Gastroesophageal sphincter (tissue), 4 donors: ENCODE measurements at regions not wholly inside any gene's neighbourhood (a gene's known extent, or its start where the extent isn't known, plus 50 kb on each side); places are given as distances from the start of the nearest gene placed in this dataset.

Experiments
- ATAC-seq: fragments of 150-250 bp; one replicate; pipeline ENCODE4 v1.9.1; 2016; ENCODE audit warnings: mild to moderate bottlenecking, moderate library complexity
- H3K27ac ChIP-seq, 4 donors: fragments of 200-600 bp; sonication (generic) in 3 of 4; 1 replicate in 3 of 4; 2 replicates in 1 of 4; pipeline ENCODE4 v1.5.1; 2016 to 2019
- H3K27me3 ChIP-seq: fragments of 200-600 bp; sonication (generic); one replicate; pipeline ENCODE4 v1.5.1; 2019
- H3K36me3 ChIP-seq, 2 donors: fragments of 200-600 bp; sonication (generic); one replicate each; pipeline ENCODE4 v1.5.1; 2019; ENCODE audit warnings: control low read depth in 1 of 2
- H3K4me1 ChIP-seq, 3 donors: fragments of 200-600 bp; sonication (generic); 1 replicate in 2 of 3; 2 replicates in 1 of 3; pipeline ENCODE4 v1.5.1; 2016 to 2019; ENCODE audit warnings: control low read depth in 2 of 3
- H3K4me3 ChIP-seq, 2 donors: fragments of 200-600 bp; sonication (generic); one replicate each; pipeline ENCODE4 v1.5.1; 2019; ENCODE audit warnings: mild to moderate bottlenecking in 1 of 2, moderate library complexity in 1 of 2
- H3K9me3 ChIP-seq, 3 donors: fragments of 200-600 bp; sonication (generic); one replicate each; pipeline ENCODE4 v1.5.1; 2017 to 2019; ENCODE audit warnings: control low read depth in 2 of 3
- EP300 ChIP-seq: sonication (generic); formaldehyde crosslinking; IDR thresholded peaks from one replicate; pipeline ENCODE4 v1.6.1; 2017; ENCODE audit warnings: antibody characterized with exemption, mild to moderate bottlenecking
- POLR2A ChIP-seq, 2 donors: fragments of 450-650 bp; IDR thresholded peaks; one replicate each; pipeline ENCODE4 v1.6.1; 2017; ENCODE audit warnings: antibody characterized with exemption in 2 of 2, mild to moderate bottlenecking in 2 of 2, moderate library complexity in 1 of 2
- POLR2AphosphoS5 ChIP-seq: sonication (generic); formaldehyde crosslinking; IDR thresholded peaks from one replicate; pipeline ENCODE4 v1.6.1; 2017; ENCODE audit warnings: antibody characterized with exemption
- WGBS, 2 donors: methylation state at CpG; one replicate each; pipeline ENCODE4 v1.1.5; 2018; ENCODE audit warnings: low coverage in 1 of 2; 5-methylcytosine and 5-hydroxymethylcytosine counted together
- TF ChIP-seq, protein P1 (sequence below), 4 experiments: fragments of 200-600 bp in 2 of 4; fragments of 450-650 bp in 2 of 4; sonication (generic) in 1 of 4; IDR thresholded peaks; one replicate each; pipeline ENCODE4 v1.5.1; 2017 to 2019; ENCODE audit warnings: antibody characterized with exemption in 4 of 4, mild to moderate bottlenecking in 2 of 4, moderate library complexity in 2 of 4

DNA sequence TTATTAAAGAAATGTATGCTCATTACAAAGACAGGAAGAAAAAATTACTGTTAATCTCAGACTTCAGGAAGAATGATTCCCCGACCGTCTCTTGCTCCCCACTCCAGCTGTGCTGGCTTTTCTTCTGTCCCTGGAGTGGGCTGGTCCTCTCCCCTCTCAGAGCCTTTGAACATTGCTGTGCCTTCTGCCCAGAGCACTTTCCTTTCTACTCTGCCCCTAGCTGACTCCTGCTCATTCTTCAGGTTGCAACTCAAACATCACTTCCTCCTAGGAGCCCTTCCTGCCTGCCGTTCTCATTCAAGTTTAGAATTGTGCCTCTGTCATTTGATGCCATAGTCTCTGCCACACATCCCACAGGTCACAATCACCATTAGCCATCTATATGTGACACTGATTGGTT lies 329.5 kb downstream of the MIAT start:
- no peaks in the 10 kb centered on the region for H3K9me3 ChIP-seq
- H3K27me3 ChIP-seq: no peaks in the 10 kb centered on the region
- TF ChIP-seq, protein P1, sequence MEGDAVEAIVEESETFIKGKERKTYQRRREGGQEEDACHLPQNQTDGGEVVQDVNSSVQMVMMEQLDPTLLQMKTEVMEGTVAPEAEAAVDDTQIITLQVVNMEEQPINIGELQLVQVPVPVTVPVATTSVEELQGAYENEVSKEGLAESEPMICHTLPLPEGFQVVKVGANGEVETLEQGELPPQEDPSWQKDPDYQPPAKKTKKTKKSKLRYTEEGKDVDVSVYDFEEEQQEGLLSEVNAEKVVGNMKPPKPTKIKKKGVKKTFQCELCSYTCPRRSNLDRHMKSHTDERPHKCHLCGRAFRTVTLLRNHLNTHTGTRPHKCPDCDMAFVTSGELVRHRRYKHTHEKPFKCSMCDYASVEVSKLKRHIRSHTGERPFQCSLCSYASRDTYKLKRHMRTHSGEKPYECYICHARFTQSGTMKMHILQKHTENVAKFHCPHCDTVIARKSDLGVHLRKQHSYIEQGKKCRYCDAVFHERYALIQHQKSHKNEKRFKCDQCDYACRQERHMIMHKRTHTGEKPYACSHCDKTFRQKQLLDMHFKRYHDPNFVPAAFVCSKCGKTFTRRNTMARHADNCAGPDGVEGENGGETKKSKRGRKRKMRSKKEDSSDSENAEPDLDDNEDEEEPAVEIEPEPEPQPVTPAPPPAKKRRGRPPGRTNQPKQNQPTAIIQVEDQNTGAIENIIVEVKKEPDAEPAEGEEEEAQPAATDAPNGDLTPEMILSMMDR (IDR thresholded peaks at IDR 0.05): no peak
- TF ChIP-seq POLR2AphosphoS5 (no peak), EP300 (no peak), POLR2A (IDR thresholded peaks at IDR 0.05) (no peak)
- no peaks in the 10 kb centered on the region for H3K36me3 ChIP-seq
- H3K4me1 ChIP-seq: peaks cover 0 to 10% (median 0%) of the 10 kb centered on the region in 3 donors
- no peak overlapping the region for H3K4me3 ChIP-seq
- WGBS, 2 donors: 49 to 53% methylated on average over 3 of the region's 3 CpGs
- H3K27ac ChIP-seq: no peak overlapping the region
- no peak for ATAC-seq

DNA sequence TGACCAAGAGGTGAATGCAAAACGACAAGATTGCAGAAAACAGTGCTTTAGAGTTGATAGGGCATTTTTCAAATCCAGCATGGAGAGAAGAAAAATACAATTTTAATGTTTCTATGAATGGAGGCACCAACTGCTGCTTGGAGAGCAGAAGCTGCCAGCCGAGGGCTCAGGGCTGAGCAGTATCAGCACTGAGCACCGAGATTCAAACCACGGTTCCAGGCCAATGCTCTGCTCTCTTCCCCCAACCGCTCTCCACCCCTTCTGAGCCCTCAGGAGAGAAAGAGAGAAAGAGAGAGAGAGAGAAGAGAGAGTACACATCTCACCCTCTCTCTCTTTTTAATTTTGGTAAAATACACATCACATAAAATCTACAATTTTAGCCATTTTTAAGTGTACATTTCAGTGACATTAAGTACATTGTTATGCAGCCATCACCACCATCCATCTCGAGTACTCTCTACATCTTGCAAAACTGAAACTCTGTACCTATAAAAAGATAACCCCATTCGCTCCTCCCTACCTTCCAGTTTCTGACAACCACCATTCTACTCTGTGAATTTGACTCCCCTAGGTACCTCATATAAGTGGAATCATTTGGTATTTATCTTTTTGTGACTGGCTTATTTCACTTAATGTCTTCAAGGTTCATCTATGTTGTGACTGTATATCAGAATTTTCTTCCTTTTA lies 333.3 kb downstream of the MIAT start:
- H3K4me1 ChIP-seq: peaks cover 0 to 8% (median 0%) of the 10 kb centered on the region in 3 donors
- no peaks in the 10 kb centered on the region for H3K36me3 ChIP-seq
- no peak for ATAC-seq
- no peaks in the 10 kb centered on the region for H3K27me3 ChIP-seq
- TF ChIP-seq POLR2A (IDR thresholded peaks at IDR 0.05) (no peak), POLR2AphosphoS5 (no peak), EP300 (no peak)
- TF ChIP-seq, protein P1 (IDR thresholded peaks at IDR 0.05): no peak
- WGBS, 2 donors: 80 to 81% methylated on average over 5 to 7 of the region's 7 CpGs
- H3K27ac ChIP-seq: no peak overlapping the region
- no peaks in the 10 kb centered on the region for H3K9me3 ChIP-seq
- no peak overlapping the region for H3K4me3 ChIP-seq

DNA sequence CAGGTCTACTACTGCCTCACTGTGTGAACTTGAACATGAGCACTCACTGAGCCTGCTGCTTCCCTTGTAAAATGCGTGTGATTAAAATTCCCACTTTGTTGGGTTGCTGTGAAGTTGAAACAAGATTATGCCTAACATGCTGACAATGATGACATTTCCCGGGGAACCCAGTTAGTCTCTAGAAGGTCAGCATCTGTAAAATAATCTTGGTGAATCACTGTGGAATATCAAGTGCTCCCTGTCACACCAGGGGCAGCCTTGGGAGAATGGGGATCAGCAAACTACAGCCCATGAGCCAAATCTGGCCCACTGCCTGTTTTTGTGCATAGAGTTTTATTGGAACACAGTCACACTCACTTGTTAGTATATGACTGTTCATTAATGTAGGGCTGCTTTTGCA lies 335.2 kb downstream of the MIAT start:
- H3K27me3 ChIP-seq: no peaks in the 10 kb centered on the region

DNA sequence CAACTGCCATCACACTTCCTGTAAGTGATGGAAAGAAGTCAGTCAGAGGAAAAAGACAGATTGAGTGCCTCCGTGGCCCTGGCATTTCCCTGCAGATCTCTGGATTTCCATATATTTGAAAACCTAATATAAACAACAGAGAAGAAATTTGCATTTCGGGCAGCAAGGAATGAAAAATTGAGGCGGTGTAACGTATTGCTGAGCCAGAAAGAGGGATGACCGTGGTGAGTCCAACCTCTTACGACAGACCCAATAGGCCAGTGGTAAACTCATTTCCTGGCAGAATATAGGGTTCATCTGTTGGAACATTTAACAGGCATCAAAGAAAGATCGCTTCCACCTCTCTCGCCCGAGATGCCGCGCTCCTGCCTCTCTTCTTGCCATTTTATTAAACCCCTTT lies 336.5 kb downstream of the MIAT start:
- Histone ChIP-seq H3K36me3 (no peaks in the 10 kb centered on the region), H3K4me3 (no peak overlapping the region), H3K4me1 (peaks cover 0 to 10% (median 4%) of the 10 kb centered on the region in 3 donors), H3K27me3 (no peaks in the 10 kb centered on the region), H3K9me3 (no peaks in the 10 kb centered on the region), H3K27ac (no peak overlapping the region)
- no peak for TF ChIP-seq EP300
- TF ChIP-seq, protein P1 (IDR thresholded peaks at IDR 0.05): no peak
- TF ChIP-seq POLR2A (IDR thresholded peaks at IDR 0.05): no peak
- TF ChIP-seq POLR2AphosphoS5: no peak
- ATAC-seq: no peak
- WGBS, 2 donors: 88 to 89% methylated on average over 10 of the region's 11 CpGs

More for the DNA sequence above, 335.2 kb downstream of the MIAT start:
- TF ChIP-seq POLR2AphosphoS5: peak; percentile 62
- TF ChIP-seq, protein P1 (IDR thresholded peaks at IDR 0.05): no peak
- peaks cover 0 to 10% (median 4%) of the 10 kb centered on the region in 3 donors for H3K4me1 ChIP-seq
- H3K9me3 ChIP-seq: no peaks in the 10 kb centered on the region
- H3K36me3 ChIP-seq: no peaks in the 10 kb centered on the region
- no peak for ATAC-seq
- no peak overlapping the region for H3K4me3 ChIP-seq
- 54 to 66% methylated on average over 2 of the region's 2 CpGs for WGBS, 2 donors
- no peak overlapping the region for H3K27ac ChIP-seq

DNA sequence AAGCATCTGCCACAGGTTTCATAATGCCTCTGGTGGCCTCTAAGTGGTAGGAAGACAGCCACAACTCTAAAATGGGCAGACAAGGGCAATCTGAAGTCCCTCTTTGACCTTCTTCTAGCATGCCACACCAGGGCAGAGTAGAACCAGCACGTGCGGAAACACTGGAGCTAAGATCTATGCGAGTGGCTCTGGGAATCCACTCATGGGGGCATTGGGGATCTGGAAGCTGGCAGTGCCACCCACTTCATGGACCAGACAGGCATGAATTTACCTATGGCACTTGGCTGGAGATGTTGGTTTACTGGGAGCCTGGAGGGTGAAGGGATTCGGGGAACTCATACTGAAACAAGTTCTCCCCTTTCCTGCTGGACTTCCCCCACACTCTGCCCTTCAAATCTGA lies 337.4 kb downstream of the MIAT start:
- H3K9me3 ChIP-seq: no peaks in the 10 kb centered on the region
- H3K4me3 ChIP-seq: no peak overlapping the region
- TF ChIP-seq POLR2AphosphoS5: no peak
- TF ChIP-seq EP300: no peak
- TF ChIP-seq, protein P1 (IDR thresholded peaks at IDR 0.05): no peak
- TF ChIP-seq POLR2A (IDR thresholded peaks at IDR 0.05): no peak
- no peak for ATAC-seq
- H3K4me1 ChIP-seq: peaks cover 0 to 10% (median 4%) of the 10 kb centered on the region in 3 donors
- H3K27me3 ChIP-seq: no peaks in the 10 kb centered on the region
- H3K27ac ChIP-seq: no peak overlapping the region
- 86% methylated on average over 1 of the region's 4 CpGs; no CpG with 5 or more reads in 1 of the 2 donors for WGBS, 2 donors
- no peaks in the 10 kb centered on the region for H3K36me3 ChIP-seq
